ENCODE measurements at regions not wholly inside any gene's neighbourhood (a gene's known extent, or its start where the extent isn't known, plus 50 kb on each side); places are given as distances from the start of the nearest gene placed in this dataset.
A peak's percentile ranks its signal among the peaks of the same experiment; 100 is the strongest.

- TF ChIP-seq ZNF425 (CRISPR knock-in tag; conservative IDR thresholded peaks at IDR 0.05): no peak
- no peak for TF ChIP-seq IRF1 (CRISPR knock-in tag; IDR thresholded peaks at IDR 0.05)
- TF ChIP-seq NR3C1 (CRISPR knock-in tag; conservative IDR thresholded peaks at IDR 0.05; ENCODE audit: low read depth): no peak
- TF ChIP-seq E2F5 (CRISPR knock-in tag; IDR thresholded peaks at IDR 0.05): peak; percentile 57; the same call in 1 of the 2 replicates
- TF ChIP-seq AFF4 (CRISPR knock-in tag; IDR thresholded peaks at IDR 0.05; ENCODE audit: borderline replicate concordance): no peak
- no peak for TF ChIP-seq ZBTB21 (CRISPR knock-in tag; IDR thresholded peaks at IDR 0.05; ENCODE audit: borderline replicate concordance)
- TF ChIP-seq ATF1 (CRISPR knock-in tag; IDR thresholded peaks at IDR 0.05): no peak
- TF ChIP-seq ELF4 (CRISPR knock-in tag; IDR thresholded peaks at IDR 0.05; ENCODE audit: low read depth): no peak
- no peak for TF ChIP-seq RELA (CRISPR knock-in tag; IDR thresholded peaks at IDR 0.05; ENCODE audit: borderline replicate concordance)
- TF ChIP-seq E2F1 (CRISPR knock-in tag; IDR thresholded peaks at IDR 0.05): 0 out of 2 replicates have a peak, but pooled peaks have one; percentile 45
- no peak for TF ChIP-seq ZNF317 (CRISPR knock-in tag; IDR thresholded peaks at IDR 0.05; ENCODE audit: borderline replicate concordance, low read depth)
- no peak for TF ChIP-seq ATF3 (CRISPR knock-in tag; conservative IDR thresholded peaks at IDR 0.05)
- TF ChIP-seq STAT6 (CRISPR knock-in tag; conservative IDR thresholded peaks at IDR 0.05; ENCODE audit: low read depth): no peak
- no peak for TF ChIP-seq EMX1 (CRISPR knock-in tag; IDR thresholded peaks at IDR 0.05)
- peak; percentile 75; the same call in 1 of the 2 replicates for TF ChIP-seq FOXP1 (CRISPR knock-in tag; IDR thresholded peaks at IDR 0.05; ENCODE audit: borderline replicate concordance)
- no peak for TF ChIP-seq ZNF671 (CRISPR knock-in tag; IDR thresholded peaks at IDR 0.05)
- no peak for TF ChIP-seq ZNF219 (CRISPR knock-in tag; IDR thresholded peaks at IDR 0.05; ENCODE audit: borderline replicate concordance)
- TF ChIP-seq ZNF232 (CRISPR knock-in tag; IDR thresholded peaks at IDR 0.05): peak; percentile 67; the same call in 1 of the 2 replicates
- 0 out of 2 replicates have a peak, but pooled peaks have one; percentile 48 for TF ChIP-seq FOXP4 (CRISPR knock-in tag; IDR thresholded peaks at IDR 0.05)
- TF ChIP-seq FOXK1 (CRISPR knock-in tag; IDR thresholded peaks at IDR 0.05): peak; percentile 58; the same call in 1 of the 2 replicates
- no peak for TF ChIP-seq TCF7 (CRISPR knock-in tag; IDR thresholded peaks at IDR 0.05; ENCODE audit: low read depth)
Measured at GRCh38 chr12:65728848-65729793, 95.2 kb upstream of the HMGA2 start (continued).
